NCI-H1694 (cell line): ENCODE measurements at regions not wholly inside any gene's neighbourhood (a gene's known extent, or its start where the extent isn't known, plus 50 kb on each side); places are given as distances from the start of the nearest gene placed in this dataset.

ENCODE experiments used
- DNase-seq: peaks from one replicate; lab custom pipeline; 2025; lab: John Stamatoyannopoulos, UW

GRCh38 chr5:99724732-99725290 lies 796.0 kb upstream of the CHD1 start:
- DNase-seq = no peak

DNA sequence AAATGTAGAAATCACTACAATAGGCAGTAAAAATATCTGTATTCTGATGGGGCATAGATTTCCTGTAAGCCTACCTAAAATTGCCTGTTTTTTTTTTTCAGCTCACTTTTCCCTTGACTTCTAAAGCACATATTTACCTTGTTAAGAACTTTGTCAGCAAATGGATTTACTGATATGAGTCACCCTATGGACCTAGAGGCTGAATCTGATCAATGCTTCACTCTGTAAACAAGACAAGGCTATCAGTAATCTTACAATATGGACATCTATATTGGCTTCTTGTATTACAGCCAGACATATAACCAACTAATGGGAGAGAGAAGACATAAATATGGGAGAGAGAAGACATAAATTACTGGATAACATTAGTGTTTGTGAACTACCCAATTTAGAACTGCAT lies 792.7 kb upstream of the CHD1 start:
- DNase-seq = no peak

GRCh38 chr5:99715921-99716320 lies 787.1 kb upstream of the CHD1 start:
- DNase-seq = no peak

DNA sequence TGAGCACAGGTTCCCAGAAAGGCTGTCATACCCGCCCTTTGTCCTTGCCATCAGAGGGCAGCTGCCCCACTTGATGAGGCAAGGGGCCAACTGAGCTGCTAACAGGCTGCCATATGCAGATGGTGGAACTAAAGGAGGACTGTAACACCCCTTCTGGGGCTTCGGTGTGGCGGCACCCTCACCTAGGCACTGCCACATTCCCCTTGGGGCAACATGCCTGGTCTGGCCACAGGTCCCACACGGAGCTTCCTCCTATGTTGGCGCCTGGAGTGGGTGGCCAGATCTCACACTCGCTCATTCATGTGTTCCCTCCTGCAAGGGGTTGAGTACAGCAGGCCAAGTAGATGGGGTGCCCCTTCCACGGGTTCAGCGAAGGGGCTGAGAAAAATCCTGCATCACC lies 777.4 kb upstream of the CHD1 start:
- DNase-seq = no peak

GRCh38 chr5:99702565-99702964 lies 773.8 kb upstream of the CHD1 start:
- DNase-seq = no peak

- DNase-seq = no peak
Measured at GRCh38 chr5:99694884-99695283, 766.1 kb upstream of the CHD1 start.

DNA sequence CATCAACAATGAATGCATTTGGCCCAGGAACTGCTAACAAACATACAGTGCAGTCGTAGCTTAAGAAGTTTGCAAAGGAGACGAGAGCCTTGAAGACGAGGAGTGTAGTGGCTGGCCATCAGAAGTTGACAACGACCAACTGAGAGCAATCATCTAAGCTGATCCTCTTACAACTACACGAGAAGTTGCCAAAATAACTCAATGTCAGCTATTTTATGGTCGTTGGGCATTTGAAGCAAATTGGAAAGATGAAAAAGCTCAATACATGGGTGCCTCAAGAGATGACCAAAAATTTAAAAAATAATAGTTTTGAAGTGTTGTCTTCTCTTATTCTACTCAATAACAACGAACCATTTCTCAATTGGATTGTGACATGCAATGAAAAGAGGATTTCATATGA lies 757.7 kb upstream of the CHD1 start:
- DNase-seq = no peak

- DNase-seq = no peak
Measured at GRCh38 chr5:99675974-99676373, 747.2 kb upstream of the CHD1 start.

- no peak for DNase-seq
Measured at GRCh38 chr5:99674101-99674500, 745.3 kb upstream of the CHD1 start.

- DNase-seq = no peak
Measured at GRCh38 chr5:99664972-99665371, 736.2 kb upstream of the CHD1 start.

DNA sequence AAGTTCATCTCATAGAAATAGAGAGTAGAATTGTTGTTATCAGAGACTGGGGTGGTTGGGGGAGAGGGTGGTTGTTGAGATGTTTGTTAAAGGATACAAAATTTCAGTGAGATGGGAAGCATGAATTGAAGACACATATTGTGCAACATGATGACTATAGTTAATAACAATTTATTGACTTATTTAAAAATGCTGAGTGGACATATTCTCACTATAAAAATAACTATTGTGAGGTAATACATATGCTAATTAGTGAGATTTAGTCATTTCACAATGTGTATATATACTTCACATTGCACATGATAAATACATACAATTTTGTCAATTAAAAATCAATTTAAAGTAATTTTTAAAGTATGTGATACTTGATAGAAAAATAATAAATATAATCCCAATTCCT lies 722.5 kb upstream of the CHD1 start:
- no peak for DNase-seq

DNA sequence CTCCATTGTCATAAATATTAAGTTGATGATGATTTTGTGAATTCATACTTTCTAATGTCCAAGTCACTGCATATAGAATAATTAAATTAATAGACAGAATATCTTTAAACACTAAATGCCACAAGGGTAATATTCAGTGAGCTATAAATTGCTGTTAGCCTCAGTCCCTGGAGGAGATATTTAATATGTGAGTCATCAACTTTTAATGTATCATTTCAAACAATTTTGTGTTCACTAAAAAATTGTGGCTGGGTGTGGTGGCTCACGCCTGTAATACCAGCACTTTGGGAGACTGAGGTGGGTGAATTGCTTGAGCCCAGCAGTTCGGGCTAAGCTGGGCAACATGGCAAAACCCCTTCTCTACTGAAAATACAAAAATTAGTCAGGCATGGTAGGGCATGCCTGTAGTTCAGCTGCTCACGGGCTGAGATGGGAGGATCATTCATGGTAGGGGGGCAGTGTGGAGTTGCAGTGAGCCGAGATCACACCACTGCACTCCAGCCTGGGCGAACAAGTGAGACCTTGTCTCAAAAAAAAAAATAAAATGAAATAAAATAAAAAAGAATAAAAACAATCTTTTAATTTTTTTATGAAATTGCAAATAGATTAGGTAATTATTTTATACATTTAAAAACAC lies 717.3 kb upstream of the CHD1 start:
- DNase-seq = no peak

DNA sequence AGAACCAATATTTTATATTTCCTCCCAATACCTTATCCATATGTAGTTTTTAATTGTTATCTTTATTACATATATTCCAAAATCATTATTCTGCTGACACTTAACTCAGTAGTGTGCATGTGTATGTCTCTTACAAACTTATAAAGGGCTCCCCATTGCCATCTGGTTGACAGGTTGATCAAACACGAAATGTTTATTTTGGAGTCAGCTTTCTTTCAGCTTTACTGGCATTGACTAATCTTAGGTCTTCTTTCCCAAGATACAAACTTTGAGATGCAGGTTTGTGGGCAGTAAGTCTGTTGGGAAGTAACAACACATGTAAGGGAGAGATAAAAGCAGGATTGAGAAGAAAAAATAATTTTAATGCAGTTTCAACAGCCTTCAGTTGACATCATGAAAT lies 716.0 kb upstream of the CHD1 start:
- DNase-seq = no peak

DNA sequence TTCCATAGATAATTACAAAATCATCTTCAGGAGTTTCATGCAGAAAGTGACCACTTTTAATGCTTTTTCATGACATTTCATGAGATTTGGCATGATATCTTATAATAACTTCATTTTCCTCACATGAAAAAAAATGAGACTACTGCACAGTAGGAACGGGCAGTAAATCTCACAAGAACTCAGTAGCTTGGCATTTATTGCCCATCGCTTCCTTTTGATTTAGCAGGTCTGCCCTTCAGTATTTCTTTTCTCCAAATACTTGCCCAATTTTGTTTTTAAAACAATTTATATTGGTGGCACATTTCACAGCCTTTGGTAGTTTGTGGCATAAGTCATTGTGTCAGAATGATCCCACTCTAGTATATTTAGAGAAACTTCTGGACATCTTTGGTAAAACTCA lies 711.8 kb upstream of the CHD1 start:
- DNase-seq = no peak

- no peak for DNase-seq
Measured at GRCh38 chr5:99639905-99640304, 711.1 kb upstream of the CHD1 start.

GRCh38 chr5:99636663-99637062 lies 707.9 kb upstream of the CHD1 start:
- no peak for DNase-seq

GRCh38 chr5:99621772-99622681 lies 693.2 kb upstream of the CHD1 start:
- no peak for DNase-seq

GRCh38 chr5:99617335-99617734 lies 688.5 kb upstream of the CHD1 start:
- DNase-seq = no peak

DNA sequence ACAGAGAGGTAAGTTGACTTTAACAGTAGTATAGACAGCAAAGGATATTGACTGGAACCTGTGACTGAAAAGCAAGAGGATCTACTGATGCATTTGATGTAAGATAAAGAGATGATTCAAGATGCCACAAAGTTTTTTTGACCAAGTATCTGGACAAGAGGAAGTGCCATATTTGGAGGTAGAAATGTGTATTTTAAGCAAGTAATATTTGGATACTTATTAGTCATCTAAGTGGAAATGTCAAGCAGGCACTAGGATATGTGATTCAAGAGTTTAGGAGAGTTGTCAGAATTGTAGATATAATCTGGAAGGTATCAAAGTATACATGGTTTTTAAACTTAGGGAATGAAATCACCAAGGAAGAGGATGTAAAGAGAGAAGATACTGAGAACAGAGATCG lies 686.1 kb upstream of the CHD1 start:
- no peak for DNase-seq

DNA sequence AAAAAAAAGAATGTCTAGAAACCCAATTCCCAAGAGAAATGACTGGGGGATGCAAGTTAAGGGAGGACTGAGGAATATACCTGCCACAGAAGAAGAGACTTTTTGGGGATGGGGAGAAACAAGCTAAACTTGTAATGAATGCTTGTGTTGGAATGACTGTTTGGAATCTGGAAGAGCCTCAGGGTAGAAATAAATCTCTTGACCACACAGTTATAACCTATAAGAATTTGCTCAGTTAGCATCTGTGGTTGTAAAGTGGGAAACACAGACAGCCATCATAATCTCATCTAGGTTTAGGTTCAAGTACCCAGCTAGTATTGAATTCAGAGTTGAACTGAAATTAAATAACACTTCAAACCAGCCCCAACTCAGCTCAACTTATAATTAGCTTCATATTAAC lies 678.3 kb upstream of the CHD1 start:
- no peak for DNase-seq

- no peak for DNase-seq
Measured at GRCh38 chr5:99605904-99606303, 677.1 kb upstream of the CHD1 start.

DNA sequence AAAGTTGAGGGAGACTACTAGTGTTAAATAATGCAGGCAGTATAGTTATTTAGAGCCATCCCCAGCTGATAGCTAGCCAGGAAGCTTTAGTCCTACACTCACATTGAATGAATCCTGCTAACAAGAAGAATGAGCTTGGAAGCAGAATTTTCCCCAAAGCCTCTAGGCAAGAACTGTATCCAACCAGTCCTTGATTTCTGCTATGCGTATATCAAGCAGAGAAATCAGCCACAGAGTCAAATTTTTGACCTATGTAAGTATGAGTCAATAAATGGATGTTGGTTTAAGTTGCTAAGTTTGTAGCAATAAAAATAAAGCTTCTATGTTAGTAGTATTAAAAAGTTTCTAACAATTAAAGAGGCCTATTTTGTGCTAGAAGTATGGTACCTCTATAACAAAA lies 672.1 kb upstream of the CHD1 start:
- DNase-seq = no peak

- no peak for DNase-seq
Measured at GRCh38 chr5:99590806-99591205, 662.0 kb upstream of the CHD1 start.
